ENCODE measurements at regions not wholly inside any gene's neighbourhood (a gene's known extent, or its start where the extent isn't known, plus 50 kb on each side); places are given as distances from the start of the nearest gene placed in this dataset.

GRCh38 chr11:34728609-34729008 lies 107.7 kb downstream of the EHF start:
- H3K79me2 ChIP-seq (ENCODE audit: insufficient read depth, low read length): no peaks in the 10 kb centered on the region
- H3K36me3 ChIP-seq (replicated peaks in 1 of 2; ENCODE audit: control insufficient read depth in 1 of 2, insufficient read depth in 2 of 2, low read length in 2 of 2): no peaks in the 10 kb centered on the region
- no TSS peak for BruUV-seq (replicated peaks)
- intact Hi-C loops (cut with micrococcal nuclease; ENCODE audit: unreplicated experiment) (no loop called here), in situ Hi-C loops (cut with HindIII; ENCODE audit: extremely low pct_ligation_motif_present, low pct_unique_long_range_greater_than_20kb) (no loop called here)
- no peak overlapping the region for H3K4me2 ChIP-seq (ENCODE audit: low read depth, low read length)
- TF ChIP-seq KDM6A (CRISPR knock-in tag; IDR thresholded peaks at IDR 0.05; ENCODE audit: low read depth) (no peak), ZNF333 (CRISPR knock-in tag; IDR thresholded peaks at IDR 0.05; ENCODE audit: borderline replicate concordance) (no peak), TBP (CRISPR knock-in tag; IDR thresholded peaks at IDR 0.05) (no peak), JUND (CRISPR knock-in tag; IDR thresholded peaks at IDR 0.05) (no peak), JARID2 (CRISPR knock-in tag; IDR thresholded peaks at IDR 0.05; ENCODE audit: insufficient replicate concordance) (no peak), ARNT2 (CRISPR knock-in tag; IDR thresholded peaks at IDR 0.05; ENCODE audit: low read depth) (no peak), ZNF564 (CRISPR knock-in tag; IDR thresholded peaks at IDR 0.05) (no peak), ZNF260 (CRISPR knock-in tag; IDR thresholded peaks at IDR 0.05; ENCODE audit: borderline replicate concordance, low read depth) (no peak), ZSCAN30 (CRISPR knock-in tag; IDR thresholded peaks at IDR 0.05) (no peak), ZNF709 (CRISPR knock-in tag; IDR thresholded peaks at IDR 0.05) (no peak), CSRNP1 (CRISPR knock-in tag; IDR thresholded peaks at IDR 0.05) (no peak)
- peaks cover 34% of the 10 kb centered on the region for H3K4me1 ChIP-seq (ENCODE audit: insufficient read depth, low read length)
- DNase-seq (ENCODE audit: low spot score) (no peak), ATAC-seq (no peak), FAIRE-seq (no peak)
- no peak overlapping the region for H3K9ac ChIP-seq (ENCODE audit: insufficient read depth, low read depth, low read length)
- no peaks in the 10 kb centered on the region for H4K20me1 ChIP-seq (ENCODE audit: insufficient read depth, low read length)
- H2AFZ ChIP-seq (ENCODE audit: low read length): no peak overlapping the region
- CTCF ChIA-PET (ENCODE audit: low intra/inter-chr PET ratio, low total read pairs): no interaction called here
- POLR2A ChIA-PET: no interaction called here
- H3K27ac ChIP-seq (ENCODE audit: extremely low read length, insufficient read depth, low read length): no peak overlapping the region
- no peaks in the 10 kb centered on the region for H3K9me3 ChIP-seq (ENCODE audit: low read length)
- H3K27me3 ChIP-seq (ENCODE audit: control insufficient read depth in 1 of 2, insufficient read depth in 2 of 2, low read length in 2 of 2): no peaks in the 10 kb centered on the region
- H3K4me3 ChIP-seq (replicated peaks in 1 of 3; ENCODE audit: insufficient read depth in 1 of 3, low read depth in 2 of 3, low read length in 3 of 3): no peak overlapping the region
